Endothelial cell (in vitro differentiated cells): ENCODE measurements at regions not wholly inside any gene's neighbourhood (a gene's known extent, or its start where the extent isn't known, plus 50 kb on each side); places are given as distances from the start of the nearest gene placed in this dataset.

Experiments
- DNase-seq: peaks from one replicate; pipeline ENCODE4 v3.0.0; 2021; ENCODE audit warnings: low spot score
- H3K27ac Mint-ChIP-seq: one replicate; pipeline ENCODE4 v1.8.0; 2021; ENCODE audit warnings: mixed read lengths, inconsistent platforms; ENCODE audit not compliant: unreplicated experiment
- H3K27me3 Mint-ChIP-seq: one replicate; pipeline ENCODE4 v1.8.0; 2021; ENCODE audit warnings: mild to moderate bottlenecking, moderate library complexity, mixed read lengths, inconsistent platforms; ENCODE audit not compliant: unreplicated experiment
- H3K36me3 Mint-ChIP-seq: one replicate; pipeline ENCODE4 v1.8.0; 2021; ENCODE audit warnings: mild to moderate bottlenecking, low read depth, mixed read lengths, inconsistent platforms; ENCODE audit not compliant: unreplicated experiment
- H3K4me1 Mint-ChIP-seq: one replicate; pipeline ENCODE4 v1.8.0; 2021; ENCODE audit warnings: mild to moderate bottlenecking, mixed read lengths, inconsistent platforms; ENCODE audit not compliant: unreplicated experiment
- H3K4me3 Mint-ChIP-seq: one replicate; pipeline ENCODE4 v1.8.0; 2021; ENCODE audit warnings: mild to moderate bottlenecking, mixed read lengths, inconsistent platforms; ENCODE audit not compliant: unreplicated experiment
- H3K9me3 Mint-ChIP-seq: one replicate; pipeline ENCODE4 v1.8.0; 2021; ENCODE audit warnings: mixed read lengths, inconsistent platforms; ENCODE audit not compliant: unreplicated experiment
- CTCF ChIP-seq: fragments of 200-600 bp; sonication (generic); IDR thresholded peaks from one replicate; pipeline ENCODE4 v1.5.0; 2021; ENCODE audit warnings: antibody characterized with exemption; ENCODE audit not compliant: unreplicated experiment

- no peaks in the 10 kb centered on the region for H3K36me3 Mint-ChIP-seq
- H3K4me1 Mint-ChIP-seq: no peaks in the 10 kb centered on the region
- H3K27me3 Mint-ChIP-seq: no peaks in the 10 kb centered on the region
- TF ChIP-seq CTCF: no peak
- H3K27ac Mint-ChIP-seq: no peak overlapping the region
- no peak overlapping the region for H3K4me3 Mint-ChIP-seq
- no peak for DNase-seq
- H3K9me3 Mint-ChIP-seq: peaks cover 3% of the 10 kb centered on the region
These were observed 175.8 kb upstream of the RARB start for GRCh38 chr3:25252291-25252690.

GRCh38 chr3:25257026-25257425 is 171.0 kb upstream of the RARB start:
- H3K27ac Mint-ChIP-seq: no peak overlapping the region
- H3K27me3 Mint-ChIP-seq: no peaks in the 10 kb centered on the region
- no peaks in the 10 kb centered on the region for H3K36me3 Mint-ChIP-seq
- H3K4me3 Mint-ChIP-seq: no peak overlapping the region
- H3K9me3 Mint-ChIP-seq: peaks cover 3% of the 10 kb centered on the region
- no peak for DNase-seq
- no peak for TF ChIP-seq CTCF
- no peaks in the 10 kb centered on the region for H3K4me1 Mint-ChIP-seq

- no peak overlapping the region for H3K27ac Mint-ChIP-seq
- DNase-seq: no peak
- H3K27me3 Mint-ChIP-seq: peaks cover 1% of the 10 kb centered on the region
- no peak for TF ChIP-seq CTCF
- H3K4me1 Mint-ChIP-seq: no peaks in the 10 kb centered on the region
- no peak overlapping the region for H3K4me3 Mint-ChIP-seq
- no peaks in the 10 kb centered on the region for H3K36me3 Mint-ChIP-seq
- no peaks in the 10 kb centered on the region for H3K9me3 Mint-ChIP-seq
These were observed 168.2 kb upstream of the RARB start for GRCh38 chr3:25259871-25260270.

- Mint-ChIP-seq H3K27me3 (peaks cover 1% of the 10 kb centered on the region), H3K36me3 (no peaks in the 10 kb centered on the region), H3K4me1 (no peaks in the 10 kb centered on the region), H3K9me3 (no peaks in the 10 kb centered on the region), H3K4me3 (no peak overlapping the region), H3K27ac (no peak overlapping the region)
- TF ChIP-seq CTCF: no peak
- DNase-seq: no peak
These were observed 165.7 kb upstream of the RARB start for GRCh38 chr3:25262322-25262721.

GRCh38 chr3:25265284-25265683 is 162.8 kb upstream of the RARB start:
- peaks cover 1% of the 10 kb centered on the region for H3K27me3 Mint-ChIP-seq
- H3K4me1 Mint-ChIP-seq: no peaks in the 10 kb centered on the region
- H3K36me3 Mint-ChIP-seq: no peaks in the 10 kb centered on the region
- no peak for TF ChIP-seq CTCF
- no peak overlapping the region for H3K4me3 Mint-ChIP-seq
- H3K9me3 Mint-ChIP-seq: no peaks in the 10 kb centered on the region
- no peak overlapping the region for H3K27ac Mint-ChIP-seq
- DNase-seq: no peak
